Naive B cell (primary cell): ENCODE measurements at regions not wholly inside any gene's neighbourhood (a gene's known extent, or its start where the extent isn't known, plus 50 kb on each side); places are given as distances from the start of the nearest gene placed in this dataset.

Experiments
- ATAC-seq, 2 donors: fragments of 150-1000 bp; cut with Tn5 transposase; 2 replicates each; pipeline ENCODE4 v1.10.0; 2021; ENCODE audit warnings: low read depth in 2 of 2, mild to moderate bottlenecking in 2 of 2, moderate library complexity in 2 of 2
- DNase-seq: peaks from one replicate; pipeline ENCODE4 v3.0.0; 2022
- H3K27ac Mint-ChIP-seq, 6 donors: one replicate each; pipeline ENCODE4 v1.8.0; 2020 to 2022; ENCODE audit warnings: mild to moderate bottlenecking in 6 of 6, mixed read lengths in 6 of 6, moderate library complexity in 5 of 6, inconsistent platforms in 2 of 6
- H3K27me3 Mint-ChIP-seq, 3 donors: one replicate each; pipeline ENCODE4 v1.8.0; 2021 to 2022; ENCODE audit warnings: mixed read lengths in 3 of 3, mild to moderate bottlenecking in 1 of 3
- H3K36me3 Mint-ChIP-seq, 2 donors: one replicate each; pipeline ENCODE4 v1.8.0; 2020 to 2022; ENCODE audit warnings: mixed read lengths in 2 of 2, inconsistent platforms in 1 of 2, mild to moderate bottlenecking in 1 of 2
- H3K4me1 Mint-ChIP-seq, 3 donors: one replicate each; pipeline ENCODE4 v1.8.0; 2020 to 2022; ENCODE audit warnings: mixed read lengths in 3 of 3, inconsistent platforms in 1 of 3, mild to moderate bottlenecking in 1 of 3, moderate library complexity in 1 of 3
- H3K4me3 Mint-ChIP-seq, 8 donors: one replicate each; pipeline ENCODE4 v1.8.0; 2020 to 2022; ENCODE audit warnings: mild to moderate bottlenecking in 8 of 8, mixed read lengths in 8 of 8, moderate library complexity in 8 of 8, inconsistent platforms in 2 of 8
- H3K9me3 Mint-ChIP-seq, 7 donors: one replicate each; pipeline ENCODE4 v1.8.0; 2020 to 2022; ENCODE audit warnings: mixed read lengths in 7 of 7, mild to moderate bottlenecking in 5 of 7, inconsistent platforms in 2 of 7, moderate library complexity in 1 of 7

GRCh38 chr13:102928941-102929675, 83.3 kb downstream of the ERCC5 start:
- H3K27me3 Mint-ChIP-seq: peaks cover 4 to 12% (median 8%) of the 10 kb centered on the region in 3 donors
- H3K9me3 Mint-ChIP-seq: peaks cover 9 to 29% (median 17%) of the 10 kb centered on the region in 7 donors
- ATAC-seq (no peak), DNase-seq (no peak)
- H3K4me1 Mint-ChIP-seq: peaks cover 0 to 6% (median 0%) of the 10 kb centered on the region in 3 donors
- H3K27ac Mint-ChIP-seq: peak overlapping the region in 1 of 6 donors; percentile 57
- H3K4me3 Mint-ChIP-seq: no peak overlapping the region
- H3K36me3 Mint-ChIP-seq: peaks cover 0 to 24% of the 10 kb centered on the region in 2 donors
